H9 (cell line): ENCODE measurements at regions not wholly inside any gene's neighbourhood (a gene's known extent, or its start where the extent isn't known, plus 50 kb on each side); places are given as distances from the start of the nearest gene placed in this dataset.

Experiments used
- DNase-seq: peaks from one replicate; pipeline ENCODE4 v3.0.0-alpha.2; 2017
- H2AFZ ChIP-seq: one replicate; pipeline ENCODE4 v1.6.1; 2013; ENCODE audit warnings: mild to moderate bottlenecking, low read length, control low read depth, moderate library complexity
- H2AK5ac ChIP-seq: 2 replicates; pipeline ENCODE4 v1.6.1; 2013; ENCODE audit warnings: low read length, control low read depth, mixed read lengths; ENCODE audit not compliant: insufficient read length
- H2BK120ac ChIP-seq: one replicate; pipeline ENCODE4 v1.6.1; 2013; ENCODE audit warnings: low read depth, mild to moderate bottlenecking, low read length, control low read depth, inconsistent platforms; ENCODE audit not compliant: poor library complexity, severe bottlenecking
- H2BK12ac ChIP-seq: 2 replicates; pipeline ENCODE4 v1.6.1; 2013; ENCODE audit warnings: low read length, control low read depth, mixed read lengths, low read depth; ENCODE audit not compliant: insufficient read length
- H2BK15ac ChIP-seq: 2 replicates; pipeline ENCODE4 v1.6.1; 2013; ENCODE audit warnings: low read depth, low read length, control low read depth
- H2BK20ac ChIP-seq: one replicate; pipeline ENCODE4 v1.6.1; 2013; ENCODE audit warnings: low read depth, mild to moderate bottlenecking, low read length, control low read depth, inconsistent platforms; ENCODE audit not compliant: poor library complexity, severe bottlenecking
- H2BK5ac ChIP-seq: 2 replicates; pipeline ENCODE4 v1.6.1; 2013; ENCODE audit warnings: low read length, control low read depth, mixed read lengths; ENCODE audit not compliant: insufficient read length
- H3K14ac ChIP-seq: 2 replicates; pipeline ENCODE4 v1.6.1; 2013; ENCODE audit warnings: low read length, control low read depth; ENCODE audit not compliant: insufficient read depth
- H3K18ac ChIP-seq: 2 replicates; pipeline ENCODE4 v1.6.1; 2013; ENCODE audit warnings: low read depth, mild to moderate bottlenecking, mixed read lengths, low read length, control low read depth; ENCODE audit not compliant: insufficient read length
- H3K23ac ChIP-seq: 2 replicates; pipeline ENCODE4 v1.6.1; 2013; ENCODE audit warnings: low read length, control low read depth, mixed read lengths, low read depth; ENCODE audit not compliant: insufficient read length
- H3K23me2 ChIP-seq: 2 replicates; pipeline ENCODE4 v1.6.1; 2013; ENCODE audit warnings: low read depth, mild to moderate bottlenecking, mixed read lengths, low read length, control low read depth; ENCODE audit not compliant: insufficient read length, poor library complexity, severe bottlenecking
- H3K27ac ChIP-seq: 2 replicates; pipeline ENCODE4 v1.5.1; 2013; ENCODE audit warnings: low read length, control low read depth, mixed read lengths, low read depth; ENCODE audit not compliant: insufficient read length
- H3K27me3 ChIP-seq: 2 replicates; pipeline ENCODE4 v1.6.1; 2013; ENCODE audit warnings: low read length, control low read depth, inconsistent platforms; ENCODE audit not compliant: insufficient read depth
- H3K4ac ChIP-seq: 2 replicates; pipeline ENCODE4 v1.6.1; 2013; ENCODE audit warnings: low read depth, mild to moderate bottlenecking, control low read depth, inconsistent platforms, low read length, moderate library complexity
- H3K4me1 ChIP-seq: 2 replicates; pipeline ENCODE4 v1.6.1; 2013; ENCODE audit warnings: low read length, control low read depth, inconsistent platforms; ENCODE audit not compliant: insufficient read depth
- H3K4me2 ChIP-seq: 2 replicates; pipeline ENCODE4 v1.6.1; 2013; ENCODE audit warnings: low read length, control low read depth, mixed read lengths; ENCODE audit not compliant: insufficient read length, insufficient read depth
- H3K56ac ChIP-seq: 2 replicates; pipeline ENCODE4 v1.6.1; 2013; ENCODE audit warnings: low read depth, mild to moderate bottlenecking, mixed read lengths, low read length, control low read depth; ENCODE audit not compliant: insufficient read length
- H3K79me1 ChIP-seq: 2 replicates; pipeline ENCODE4 v1.6.1; 2013; ENCODE audit warnings: low read depth, mild to moderate bottlenecking, moderate library complexity, low read length, control low read depth, inconsistent platforms; ENCODE audit not compliant: insufficient read depth, poor library complexity, severe bottlenecking
- H3K79me2 ChIP-seq: 2 replicates; pipeline ENCODE4 v1.6.1; 2013; ENCODE audit warnings: low read length, control low read depth, inconsistent platforms; ENCODE audit not compliant: insufficient read depth
- H3K9ac ChIP-seq: 2 replicates; pipeline ENCODE4 v1.6.1; 2013; ENCODE audit warnings: low read length, control low read depth, mixed read lengths; ENCODE audit not compliant: insufficient read length; ENCODE audit errors: extremely low read depth
- H3K9me3 ChIP-seq: one replicate; pipeline ENCODE4 v1.6.1; 2013; ENCODE audit warnings: low read depth, low read length, inconsistent platforms; ENCODE audit not compliant: control insufficient read depth
- H3T11ph ChIP-seq: one replicate; pipeline ENCODE4 v1.6.1; 2013; ENCODE audit warnings: mild to moderate bottlenecking, low read length, control low read depth, inconsistent platforms
- H4K20me1 ChIP-seq: one replicate; pipeline ENCODE4 v1.6.1; 2013; ENCODE audit not compliant: control insufficient read depth, insufficient read length, insufficient read depth
- H4K5ac ChIP-seq: 2 replicates; pipeline ENCODE4 v1.6.1; 2013; ENCODE audit warnings: low read depth, mild to moderate bottlenecking, mixed read lengths, low read length, control low read depth; ENCODE audit not compliant: insufficient read length
- H4K8ac ChIP-seq: replicated peaks from 2 replicates; pipeline ENCODE4 v1.6.1; 2013; ENCODE audit warnings: low read length, control low read depth, mixed read lengths, low read depth; ENCODE audit not compliant: insufficient read length
- H4K91ac ChIP-seq: 2 replicates; pipeline ENCODE4 v1.6.1; 2013; ENCODE audit warnings: low read depth, mild to moderate bottlenecking, moderate library complexity, mixed read lengths, low read length, control low read depth; ENCODE audit not compliant: insufficient read length
- H3K27ac Mint-ChIP-seq, 3 experiments: 2 replicates in 2 of 3; 3 replicates in 1 of 3; pipeline ENCODE4 v1.8.0; 2020 to 2021; ENCODE audit warnings: mixed read lengths in 3 of 3, mild to moderate bottlenecking in 1 of 3, moderate library complexity in 1 of 3
- H3K27me3 Mint-ChIP-seq: 2 replicates; pipeline ENCODE4 v1.8.0; 2021; ENCODE audit warnings: low read depth, mild to moderate bottlenecking, moderate library complexity, mixed read lengths
- H3K36me3 Mint-ChIP-seq, 3 experiments: 2 replicates in 2 of 3; 3 replicates in 1 of 3; pipeline ENCODE4 v1.8.0; 2020 to 2021; ENCODE audit warnings: low read depth in 3 of 3, mixed read lengths in 3 of 3; ENCODE audit not compliant: insufficient read depth in 1 of 3
- H3K4me1 Mint-ChIP-seq, 2 experiments: 2 replicates each; pipeline ENCODE4 v1.8.0; 2020; ENCODE audit warnings: mixed read lengths in 2 of 2
- H3K4me3 Mint-ChIP-seq, 2 experiments: 2 replicates in 1 of 2; 3 replicates in 1 of 2; pipeline ENCODE4 v1.8.0; 2020 to 2021; ENCODE audit warnings: mild to moderate bottlenecking in 2 of 2, mixed read lengths in 2 of 2, moderate library complexity in 1 of 2
- H3K9me3 Mint-ChIP-seq, 2 experiments: 2 replicates in 1 of 2; 3 replicates in 1 of 2; pipeline ENCODE4 v1.8.0; 2020; ENCODE audit warnings: mild to moderate bottlenecking in 2 of 2, mixed read lengths in 2 of 2, moderate library complexity in 1 of 2
- CTCF ChIP-seq: fragments of 200-600 bp; sonication (generic); conservative IDR thresholded peaks from 3 replicates; pipeline ENCODE4 v1.8.0; 2021; ENCODE audit warnings: antibody characterized with exemption, mild to moderate bottlenecking
- WGBS: extraction: QIAGEN DNeasy Blood & Tissue Kit; methylation state at CpG from one replicate; pipeline ENCODE4 v1.1.7; 2013; ENCODE audit warnings: missing lambda C conversion rate, low lambda C conversion rate, mixed read lengths; ENCODE audit not compliant: insufficient read length; ENCODE audit errors: extremely low coverage; 5-methylcytosine and 5-hydroxymethylcytosine counted together

- Mint-ChIP-seq H3K27ac (no peak overlapping the region), H3K36me3 (peaks cover 4 to 6% (median 4%) of the 10 kb centered on the region in 3 experiments; a peak in 5 of 7 replicates), H3K27me3 (no peaks in the 10 kb centered on the region), H3K4me1 (peaks cover 3 to 4% of the 10 kb centered on the region in 2 experiments; a peak in 2 of 4 replicates), H3K4me3 (no peak overlapping the region), H3K9me3 (peaks cover 7 to 9% of the 10 kb centered on the region in 2 experiments; a peak in 4 of 5 replicates)
- H3K9ac ChIP-seq = no peak overlapping the region
- H3K4ac ChIP-seq = no peak overlapping the region
- no peak overlapping the region for H2BK120ac ChIP-seq
- H2BK15ac ChIP-seq = no peak overlapping the region
- H2BK12ac ChIP-seq = no peak overlapping the region
- H3K18ac ChIP-seq = no peak overlapping the region
- no peaks in the 10 kb centered on the region for H3K79me2 ChIP-seq
- no peak overlapping the region for H3K23ac ChIP-seq
- no peaks in the 10 kb centered on the region for H3K4me1 ChIP-seq
- no peak overlapping the region for H2AK5ac ChIP-seq
- no peak overlapping the region for H4K91ac ChIP-seq
- no peak for DNase-seq
- no peak overlapping the region for H4K8ac ChIP-seq
- no peak overlapping the region for H3T11ph ChIP-seq
- H2BK20ac ChIP-seq = no peak overlapping the region
- H3K27ac ChIP-seq = no peak overlapping the region
- H3K79me1 ChIP-seq = no peaks in the 10 kb centered on the region
- H3K56ac ChIP-seq = no peak overlapping the region
- no peaks in the 10 kb centered on the region for H3K9me3 ChIP-seq
- no peaks in the 10 kb centered on the region for H4K20me1 ChIP-seq
- no peaks in the 10 kb centered on the region for H3K27me3 ChIP-seq
- H2AFZ ChIP-seq = no peak overlapping the region
- WGBS = no CpG with 5 or more reads among the region's 3 CpGs
- no peak overlapping the region for H3K4me2 ChIP-seq
- no peaks in the 10 kb centered on the region for H3K23me2 ChIP-seq
- H2BK5ac ChIP-seq = no peak overlapping the region
- TF ChIP-seq CTCF = no peak
- no peak overlapping the region for H3K14ac ChIP-seq
- H4K5ac ChIP-seq = no peak overlapping the region
Observed at GRCh38 chr2:195521589-195521988, 135.4 kb upstream of the SLC39A10 start.
